ENCODE measurements at regions not wholly inside any gene's neighbourhood (a gene's known extent, or its start where the extent isn't known, plus 50 kb on each side); places are given as distances from the start of the nearest gene placed in this dataset.

- Histone ChIP-seq H3K9ac (ENCODE audit: low read depth in 2 of 2, low read length in 2 of 2) (no peak overlapping the region), H3K4me3 (no peak overlapping the region), H3K4me1 (no peaks in the 10 kb centered on the region), H3K27ac (no peak overlapping the region), H3K36me3 (no peaks in the 10 kb centered on the region), H3K9me3 (no peaks in the 10 kb centered on the region), H3K27me3 (no peaks in the 10 kb centered on the region)
- intact Hi-C loops (cut with DNase I) = no loop called here
- TF ChIP-seq CTCF (IDR thresholded peaks at IDR 0.05) = no peak
- DNase-seq = no peak
Measured at GRCh38 chr13:63436325-63436668, 2020.6 kb upstream of the PCDH20 start.

GRCh38 chr13:63435667-63436324 is 2020.1 kb upstream of the PCDH20 start:
- no peak for DNase-seq
- H3K27ac ChIP-seq = no peak overlapping the region
- no peaks in the 10 kb centered on the region for H3K36me3 ChIP-seq
- H3K4me1 ChIP-seq = no peaks in the 10 kb centered on the region
- H3K27me3 ChIP-seq = no peaks in the 10 kb centered on the region
- H3K9me3 ChIP-seq = no peaks in the 10 kb centered on the region
- H3K4me3 ChIP-seq = no peak overlapping the region
- intact Hi-C loops (cut with DNase I) = no loop called here
- H3K9ac ChIP-seq (ENCODE audit: low read depth in 2 of 2, low read length in 2 of 2) = no peak overlapping the region
- no peak for TF ChIP-seq CTCF (IDR thresholded peaks at IDR 0.05)

GRCh38 chr13:63433546-63434150 is 2018.0 kb upstream of the PCDH20 start:
- H3K4me3 ChIP-seq = no peak overlapping the region
- no peaks in the 10 kb centered on the region for H3K4me1 ChIP-seq
- H3K9ac ChIP-seq (ENCODE audit: low read depth in 2 of 2, low read length in 2 of 2) = no peak overlapping the region
- no peak for DNase-seq
- intact Hi-C loops (cut with DNase I) = no loop called here
- no peak overlapping the region for H3K27ac ChIP-seq
- no peak for TF ChIP-seq CTCF (IDR thresholded peaks at IDR 0.05)
- H3K36me3 ChIP-seq = no peaks in the 10 kb centered on the region
- no peaks in the 10 kb centered on the region for H3K27me3 ChIP-seq
- H3K9me3 ChIP-seq = no peaks in the 10 kb centered on the region

GRCh38 chr13:63427170-63427569 is 2011.5 kb upstream of the PCDH20 start:
- Histone ChIP-seq H3K4me3 (no peak overlapping the region), H3K9ac (ENCODE audit: low read depth in 2 of 2, low read length in 2 of 2) (no peak overlapping the region), H3K27ac (no peak overlapping the region), H3K9me3 (no peaks in the 10 kb centered on the region), H3K27me3 (no peaks in the 10 kb centered on the region), H3K36me3 (no peaks in the 10 kb centered on the region), H3K4me1 (no peaks in the 10 kb centered on the region)
- intact Hi-C loops (cut with DNase I) = no loop called here
- TF ChIP-seq CTCF (IDR thresholded peaks at IDR 0.05) = no peak
- DNase-seq = no peak

- intact Hi-C loops (cut with DNase I) = no loop called here
- Histone ChIP-seq H3K27ac (no peak overlapping the region), H3K36me3 (no peaks in the 10 kb centered on the region), H3K9ac (ENCODE audit: low read depth in 2 of 2, low read length in 2 of 2) (no peak overlapping the region), H3K4me3 (no peak overlapping the region), H3K9me3 (no peaks in the 10 kb centered on the region), H3K4me1 (no peaks in the 10 kb centered on the region), H3K27me3 (no peaks in the 10 kb centered on the region)
- no peak for DNase-seq
- no peak for TF ChIP-seq CTCF (IDR thresholded peaks at IDR 0.05)
Measured at GRCh38 chr13:63425131-63425530, 2009.5 kb upstream of the PCDH20 start.

Data from colonic mucosa (tissue), 4 donors.